Non-pigmented ciliary epithelial cell (primary cell): ENCODE measurements at regions not wholly inside any gene's neighbourhood (a gene's known extent, or its start where the extent isn't known, plus 50 kb on each side); places are given as distances from the start of the nearest gene placed in this dataset.
"Not testable (repeated sequence)": the region's sequence is repeated elsewhere in the genome, so short reads cannot be mapped to it uniquely, and the experiment has no call there.

Experiments used
- DNase-seq: peaks from one replicate; pipeline ENCODE4 v3.0.0-alpha.2; 2010; ENCODE audit warnings: low read depth

- DNase-seq, result no peak
Observed at GRCh38 chr12:124706363-124706762, 139.0 kb upstream of the NCOR2 start.

GRCh38 chr12:124705545-124706138 is 138.2 kb upstream of the NCOR2 start:
- no peak for DNase-seq

GRCh38 chr12:124704619-124705018 is 137.2 kb upstream of the NCOR2 start:
- no peak for DNase-seq

DNA sequence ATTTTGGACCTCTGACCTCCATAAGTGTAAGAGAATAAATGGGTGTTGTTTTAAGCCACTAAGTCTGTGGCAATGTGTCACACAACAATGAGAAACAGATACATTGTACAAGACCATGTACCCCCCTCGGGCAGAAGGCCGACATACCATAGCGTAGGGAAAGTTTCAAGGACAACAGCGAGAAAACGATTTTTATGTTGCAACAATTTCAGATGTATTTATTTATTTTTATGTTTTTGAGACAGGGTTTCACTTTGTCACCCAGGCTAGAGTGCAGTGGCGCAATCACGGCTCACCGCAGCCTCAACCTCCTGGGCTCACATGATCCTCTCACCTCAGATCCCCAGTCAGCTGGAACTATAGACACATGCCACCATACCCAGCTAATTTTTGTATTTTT is 136.4 kb upstream of the NCOR2 start:
- no peak for DNase-seq

DNA sequence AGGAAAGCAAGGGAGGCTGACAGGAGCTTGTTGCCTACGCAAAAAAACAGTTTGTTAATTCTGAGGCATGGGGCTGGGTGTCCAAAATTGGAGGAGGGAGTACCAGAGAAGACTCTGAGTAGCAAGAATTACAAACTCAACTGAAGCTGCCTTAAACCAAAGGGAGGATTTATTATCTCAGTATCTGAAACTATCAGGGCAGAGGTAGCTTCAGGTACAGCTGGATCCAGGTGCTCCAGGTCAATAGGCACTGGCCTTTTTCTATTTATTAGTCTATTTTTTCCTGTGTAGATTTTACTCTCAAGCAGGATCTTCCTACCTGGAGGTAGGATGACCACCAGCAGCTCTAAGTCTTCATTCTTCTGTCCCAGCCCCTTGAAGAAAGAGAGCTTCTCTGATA is 135.3 kb upstream of the NCOR2 start:
- no peak for DNase-seq

DNA sequence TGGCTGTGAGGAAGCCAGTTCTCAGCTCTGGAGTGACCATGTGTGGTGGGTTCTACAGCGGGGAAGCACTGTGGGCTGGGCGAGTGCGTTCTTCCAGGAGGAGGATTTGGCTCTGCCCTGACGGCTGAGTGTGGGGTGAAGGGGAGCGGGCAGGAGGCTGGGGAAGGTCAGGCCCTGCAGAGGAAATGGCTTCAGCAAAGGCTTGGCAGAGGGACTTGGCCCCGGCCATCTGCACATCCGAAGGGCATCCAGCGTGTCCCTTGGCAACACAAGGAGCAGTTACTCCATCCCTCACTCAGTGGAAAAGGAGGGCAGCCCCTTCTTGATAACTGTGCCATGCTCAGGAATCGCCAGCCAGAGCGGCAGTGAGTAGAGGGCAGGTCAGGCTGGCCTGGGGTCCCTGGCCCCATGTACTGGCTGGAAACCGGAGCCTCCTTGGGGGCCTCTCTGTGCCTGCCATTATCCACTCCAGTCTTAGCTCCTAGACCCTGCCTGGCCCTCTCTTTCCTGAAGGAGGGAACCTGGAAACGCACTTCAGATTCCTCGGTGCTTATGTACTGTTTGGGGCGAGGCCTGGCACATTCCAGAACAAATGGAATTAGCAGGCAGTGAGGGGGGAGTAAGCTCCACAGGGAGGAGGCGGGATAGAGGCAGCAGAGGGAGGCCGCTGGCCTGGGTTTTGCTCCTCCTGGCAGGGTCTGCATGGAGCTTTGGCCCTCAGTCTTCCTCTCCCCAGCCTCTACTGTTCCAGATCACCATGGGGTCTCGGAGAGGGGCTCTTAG is 133.6 kb upstream of the NCOR2 start:
- no peak for DNase-seq

GRCh38 chr12:124699909-124700308 is 132.5 kb upstream of the NCOR2 start:
- no peak for DNase-seq

GRCh38 chr12:124698998-124699305 is 131.5 kb upstream of the NCOR2 start:
- no peak for DNase-seq

GRCh38 chr12:124698211-124698997 is 131.0 kb upstream of the NCOR2 start:
- no peak for DNase-seq

DNA sequence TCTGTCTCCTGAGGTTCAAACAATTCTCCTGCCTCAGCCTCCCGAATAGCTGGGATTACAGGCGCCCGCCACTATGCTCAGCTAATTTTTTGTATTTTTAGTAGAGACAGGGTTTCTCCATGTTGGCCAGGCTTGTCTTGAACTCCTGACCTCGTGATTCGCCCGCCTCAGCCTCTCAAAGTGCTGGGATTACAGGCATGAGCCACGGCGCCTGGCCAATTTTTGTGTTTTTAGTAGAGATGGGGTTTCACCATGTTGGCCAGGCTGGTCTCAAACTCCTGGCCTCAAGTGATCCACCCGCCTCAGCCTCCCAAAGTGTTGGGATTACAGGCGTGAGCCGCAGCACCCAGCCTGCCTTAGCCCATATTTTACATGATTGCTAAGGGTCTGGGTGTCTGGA is 130.3 kb upstream of the NCOR2 start:
- DNase-seq, result not testable (repeated sequence)

DNA sequence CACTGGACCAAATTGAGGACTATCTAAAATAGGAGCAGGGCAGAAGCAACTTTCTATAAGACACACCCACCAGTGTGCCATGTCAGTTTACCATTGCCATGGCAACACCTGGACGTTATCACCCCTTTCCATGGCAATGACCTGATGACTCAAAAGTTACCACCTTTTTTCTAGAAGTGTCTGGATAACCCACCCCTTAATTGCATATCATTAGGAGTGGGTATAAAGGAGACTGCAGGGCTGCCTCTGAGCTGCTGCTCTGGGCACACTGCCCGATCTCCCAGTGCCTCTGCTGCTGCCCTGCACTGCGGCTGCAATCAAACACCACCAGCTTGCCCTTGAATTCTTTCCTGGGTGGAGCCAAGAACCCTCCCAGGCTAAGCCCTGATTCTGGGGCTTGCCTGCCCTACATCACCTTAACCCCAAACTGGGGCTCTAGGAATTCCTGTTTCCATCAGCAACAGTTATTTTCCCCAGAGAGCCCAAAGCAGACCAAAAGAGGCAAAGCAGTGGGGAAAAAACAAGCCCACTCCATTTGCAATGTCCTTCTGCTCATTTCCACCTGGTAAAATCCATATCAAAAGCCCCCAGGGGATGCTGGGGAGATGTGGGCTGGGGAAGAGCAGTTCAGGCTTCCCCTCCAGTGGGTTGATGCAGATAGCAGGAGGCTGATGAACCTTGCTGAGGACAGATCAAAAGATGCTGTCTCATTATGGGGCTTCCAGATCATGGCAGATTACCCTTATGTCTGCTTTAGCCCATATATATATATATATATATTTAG is 129.5 kb upstream of the NCOR2 start:
- DNase-seq, result no peak

GRCh38 chr12:124695861-124696260 is 128.4 kb upstream of the NCOR2 start:
- no peak for DNase-seq

DNA sequence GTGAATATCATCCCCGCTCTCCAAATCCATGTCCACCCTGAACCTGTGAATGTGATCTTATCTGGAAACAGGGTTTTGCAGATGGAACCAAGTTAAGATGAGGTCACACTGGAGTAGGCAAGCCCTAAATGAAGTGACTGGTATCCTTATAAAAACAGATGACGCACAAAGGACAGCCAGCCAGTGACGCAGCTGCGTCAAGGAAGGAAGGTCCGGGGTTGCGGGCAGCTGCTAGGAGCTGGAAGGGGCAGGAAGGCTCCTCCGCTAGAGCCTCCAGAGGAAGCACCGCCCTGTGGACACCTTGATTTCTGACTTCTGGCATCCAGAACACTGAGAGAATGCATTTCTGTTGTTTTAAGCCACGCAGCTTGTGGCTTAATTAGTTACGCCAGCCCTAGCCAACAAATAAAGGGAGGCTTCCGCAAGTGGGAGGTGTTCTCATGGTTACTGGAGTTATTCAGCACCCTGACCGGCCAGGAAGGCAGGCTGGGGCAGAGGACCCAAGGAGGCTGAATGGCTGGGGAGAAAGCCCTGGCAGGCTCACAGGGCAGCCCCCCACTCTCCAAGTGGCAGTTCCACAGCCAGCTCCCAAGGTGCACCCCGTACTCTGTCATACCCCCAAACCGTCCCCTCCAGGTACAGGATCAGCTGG is 127.6 kb upstream of the NCOR2 start:
- DNase-seq, result no peak

DNA sequence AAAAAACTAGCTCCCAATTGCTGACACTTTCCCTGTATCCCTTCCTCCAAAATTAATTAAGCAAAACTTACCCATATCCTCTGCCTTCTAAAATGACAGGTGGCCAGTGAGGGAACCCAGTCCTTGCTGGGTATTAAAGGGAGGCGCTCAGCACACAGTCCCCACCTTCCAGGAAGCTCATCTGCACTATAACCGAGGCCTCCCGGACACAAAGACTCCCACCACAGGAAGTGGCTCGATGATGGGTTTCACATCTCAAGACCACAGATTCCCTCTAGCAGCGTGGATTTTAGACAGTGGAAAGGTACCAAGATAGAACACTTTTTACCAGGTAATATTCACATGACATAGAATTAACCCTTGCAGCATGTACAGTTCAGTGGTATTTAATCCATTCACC is 126.8 kb upstream of the NCOR2 start:
- DNase-seq, result no peak

- no peak for DNase-seq
Observed at GRCh38 chr12:124693111-124693723, 125.8 kb upstream of the NCOR2 start.

GRCh38 chr12:124692443-124692842 is 125.0 kb upstream of the NCOR2 start:
- DNase-seq, result no peak

GRCh38 chr12:124691429-124691828 is 124.0 kb upstream of the NCOR2 start:
- no peak for DNase-seq

- DNase-seq, result no peak
Observed at GRCh38 chr12:124689631-124690030, 122.2 kb upstream of the NCOR2 start.

GRCh38 chr12:124688356-124688992 is 121.1 kb upstream of the NCOR2 start:
- DNase-seq, result no peak

DNA sequence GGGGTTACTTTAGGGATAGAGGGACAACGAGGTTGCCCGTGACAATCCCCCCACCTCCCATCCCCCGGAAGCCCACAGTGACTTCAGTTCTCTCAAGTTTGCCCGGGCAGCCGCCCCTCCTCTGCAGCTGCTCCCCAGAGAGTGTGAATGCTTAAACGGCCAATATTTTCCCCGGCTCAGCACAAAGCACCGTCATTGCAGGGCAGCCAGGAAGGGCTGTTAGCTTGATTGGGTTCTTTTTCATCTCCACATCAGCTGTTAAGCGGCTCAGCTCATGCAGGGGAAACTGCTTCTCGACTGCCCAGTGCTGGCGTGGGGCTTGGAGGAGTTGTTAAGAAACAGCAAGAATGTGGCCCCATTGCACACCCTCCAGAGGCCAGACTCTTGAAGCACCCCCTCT is 120.5 kb upstream of the NCOR2 start:
- DNase-seq, result no peak
